H9 (cell line): ENCODE measurements at regions not wholly inside any gene's neighbourhood (a gene's known extent, or its start where the extent isn't known, plus 50 kb on each side); places are given as distances from the start of the nearest gene placed in this dataset.

Source experiments
- DNase-seq: peaks from one replicate; pipeline ENCODE4 v3.0.0-alpha.2; 2017
- H2AFZ ChIP-seq: one replicate; pipeline ENCODE4 v1.6.1; 2013; ENCODE audit warnings: mild to moderate bottlenecking, low read length, control low read depth, moderate library complexity
- H2AK5ac ChIP-seq: 2 replicates; pipeline ENCODE4 v1.6.1; 2013; ENCODE audit warnings: low read length, control low read depth, mixed read lengths; ENCODE audit not compliant: insufficient read length
- H2BK120ac ChIP-seq: one replicate; pipeline ENCODE4 v1.6.1; 2013; ENCODE audit warnings: low read depth, mild to moderate bottlenecking, low read length, control low read depth, inconsistent platforms; ENCODE audit not compliant: poor library complexity, severe bottlenecking
- H2BK12ac ChIP-seq: 2 replicates; pipeline ENCODE4 v1.6.1; 2013; ENCODE audit warnings: low read length, control low read depth, mixed read lengths, low read depth; ENCODE audit not compliant: insufficient read length
- H2BK15ac ChIP-seq: 2 replicates; pipeline ENCODE4 v1.6.1; 2013; ENCODE audit warnings: low read depth, low read length, control low read depth
- H2BK20ac ChIP-seq: one replicate; pipeline ENCODE4 v1.6.1; 2013; ENCODE audit warnings: low read depth, mild to moderate bottlenecking, low read length, control low read depth, inconsistent platforms; ENCODE audit not compliant: poor library complexity, severe bottlenecking
- H2BK5ac ChIP-seq: 2 replicates; pipeline ENCODE4 v1.6.1; 2013; ENCODE audit warnings: low read length, control low read depth, mixed read lengths; ENCODE audit not compliant: insufficient read length
- H3K14ac ChIP-seq: 2 replicates; pipeline ENCODE4 v1.6.1; 2013; ENCODE audit warnings: low read length, control low read depth; ENCODE audit not compliant: insufficient read depth
- H3K18ac ChIP-seq: 2 replicates; pipeline ENCODE4 v1.6.1; 2013; ENCODE audit warnings: low read depth, mild to moderate bottlenecking, mixed read lengths, low read length, control low read depth; ENCODE audit not compliant: insufficient read length
- H3K23ac ChIP-seq: 2 replicates; pipeline ENCODE4 v1.6.1; 2013; ENCODE audit warnings: low read length, control low read depth, mixed read lengths, low read depth; ENCODE audit not compliant: insufficient read length
- H3K23me2 ChIP-seq: 2 replicates; pipeline ENCODE4 v1.6.1; 2013; ENCODE audit warnings: low read depth, mild to moderate bottlenecking, mixed read lengths, low read length, control low read depth; ENCODE audit not compliant: insufficient read length, poor library complexity, severe bottlenecking
- H3K27ac ChIP-seq: 2 replicates; pipeline ENCODE4 v1.5.1; 2013; ENCODE audit warnings: low read length, control low read depth, mixed read lengths, low read depth; ENCODE audit not compliant: insufficient read length
- H3K27me3 ChIP-seq: 2 replicates; pipeline ENCODE4 v1.6.1; 2013; ENCODE audit warnings: low read length, control low read depth, inconsistent platforms; ENCODE audit not compliant: insufficient read depth
- H3K4ac ChIP-seq: 2 replicates; pipeline ENCODE4 v1.6.1; 2013; ENCODE audit warnings: low read depth, mild to moderate bottlenecking, control low read depth, inconsistent platforms, low read length, moderate library complexity
- H3K4me1 ChIP-seq: 2 replicates; pipeline ENCODE4 v1.6.1; 2013; ENCODE audit warnings: low read length, control low read depth, inconsistent platforms; ENCODE audit not compliant: insufficient read depth
- H3K4me2 ChIP-seq: 2 replicates; pipeline ENCODE4 v1.6.1; 2013; ENCODE audit warnings: low read length, control low read depth, mixed read lengths; ENCODE audit not compliant: insufficient read length, insufficient read depth
- H3K56ac ChIP-seq: 2 replicates; pipeline ENCODE4 v1.6.1; 2013; ENCODE audit warnings: low read depth, mild to moderate bottlenecking, mixed read lengths, low read length, control low read depth; ENCODE audit not compliant: insufficient read length
- H3K79me1 ChIP-seq: 2 replicates; pipeline ENCODE4 v1.6.1; 2013; ENCODE audit warnings: low read depth, mild to moderate bottlenecking, moderate library complexity, low read length, control low read depth, inconsistent platforms; ENCODE audit not compliant: insufficient read depth, poor library complexity, severe bottlenecking
- H3K79me2 ChIP-seq: 2 replicates; pipeline ENCODE4 v1.6.1; 2013; ENCODE audit warnings: low read length, control low read depth, inconsistent platforms; ENCODE audit not compliant: insufficient read depth
- H3K9ac ChIP-seq: 2 replicates; pipeline ENCODE4 v1.6.1; 2013; ENCODE audit warnings: low read length, control low read depth, mixed read lengths; ENCODE audit not compliant: insufficient read length; ENCODE audit errors: extremely low read depth
- H3K9me3 ChIP-seq: one replicate; pipeline ENCODE4 v1.6.1; 2013; ENCODE audit warnings: low read depth, low read length, inconsistent platforms; ENCODE audit not compliant: control insufficient read depth
- H3T11ph ChIP-seq: one replicate; pipeline ENCODE4 v1.6.1; 2013; ENCODE audit warnings: mild to moderate bottlenecking, low read length, control low read depth, inconsistent platforms
- H4K20me1 ChIP-seq: one replicate; pipeline ENCODE4 v1.6.1; 2013; ENCODE audit not compliant: control insufficient read depth, insufficient read length, insufficient read depth
- H4K5ac ChIP-seq: 2 replicates; pipeline ENCODE4 v1.6.1; 2013; ENCODE audit warnings: low read depth, mild to moderate bottlenecking, mixed read lengths, low read length, control low read depth; ENCODE audit not compliant: insufficient read length
- H4K8ac ChIP-seq: replicated peaks from 2 replicates; pipeline ENCODE4 v1.6.1; 2013; ENCODE audit warnings: low read length, control low read depth, mixed read lengths, low read depth; ENCODE audit not compliant: insufficient read length
- H4K91ac ChIP-seq: 2 replicates; pipeline ENCODE4 v1.6.1; 2013; ENCODE audit warnings: low read depth, mild to moderate bottlenecking, moderate library complexity, mixed read lengths, low read length, control low read depth; ENCODE audit not compliant: insufficient read length
- H3K27ac Mint-ChIP-seq, 3 experiments: 2 replicates in 2 of 3; 3 replicates in 1 of 3; pipeline ENCODE4 v1.8.0; 2020 to 2021; ENCODE audit warnings: mixed read lengths in 3 of 3, mild to moderate bottlenecking in 1 of 3, moderate library complexity in 1 of 3
- H3K27me3 Mint-ChIP-seq: 2 replicates; pipeline ENCODE4 v1.8.0; 2021; ENCODE audit warnings: low read depth, mild to moderate bottlenecking, moderate library complexity, mixed read lengths
- H3K36me3 Mint-ChIP-seq, 3 experiments: 2 replicates in 2 of 3; 3 replicates in 1 of 3; pipeline ENCODE4 v1.8.0; 2020 to 2021; ENCODE audit warnings: low read depth in 3 of 3, mixed read lengths in 3 of 3; ENCODE audit not compliant: insufficient read depth in 1 of 3
- H3K4me1 Mint-ChIP-seq, 2 experiments: 2 replicates each; pipeline ENCODE4 v1.8.0; 2020; ENCODE audit warnings: mixed read lengths in 2 of 2
- H3K4me3 Mint-ChIP-seq, 2 experiments: 2 replicates in 1 of 2; 3 replicates in 1 of 2; pipeline ENCODE4 v1.8.0; 2020 to 2021; ENCODE audit warnings: mild to moderate bottlenecking in 2 of 2, mixed read lengths in 2 of 2, moderate library complexity in 1 of 2
- H3K9me3 Mint-ChIP-seq, 2 experiments: 2 replicates in 1 of 2; 3 replicates in 1 of 2; pipeline ENCODE4 v1.8.0; 2020; ENCODE audit warnings: mild to moderate bottlenecking in 2 of 2, mixed read lengths in 2 of 2, moderate library complexity in 1 of 2
- CTCF ChIP-seq: fragments of 200-600 bp; sonication (generic); conservative IDR thresholded peaks from 3 replicates; pipeline ENCODE4 v1.8.0; 2021; ENCODE audit warnings: antibody characterized with exemption, mild to moderate bottlenecking
- WGBS: extraction: QIAGEN DNeasy Blood & Tissue Kit; methylation state at CpG from one replicate; pipeline ENCODE4 v1.1.7; 2013; ENCODE audit warnings: missing lambda C conversion rate, low lambda C conversion rate, mixed read lengths; ENCODE audit not compliant: insufficient read length; ENCODE audit errors: extremely low coverage; 5-methylcytosine and 5-hydroxymethylcytosine counted together

GRCh38 chr3:177308911-177309310 lies 111.6 kb upstream of the TBL1XR1 start:
- H4K91ac ChIP-seq: no peak overlapping the region
- H2BK20ac ChIP-seq: no peak overlapping the region
- no peak overlapping the region for H3K27ac ChIP-seq
- no peak overlapping the region for H3K23ac ChIP-seq
- no peak overlapping the region for H2AFZ ChIP-seq
- no peak overlapping the region for H3K4me2 ChIP-seq
- no peak overlapping the region for H3K4ac ChIP-seq
- H4K20me1 ChIP-seq: no peaks in the 10 kb centered on the region
- no peaks in the 10 kb centered on the region for H3K79me1 ChIP-seq
- no peaks in the 10 kb centered on the region for H3K23me2 ChIP-seq
- DNase-seq: no peak
- no peaks in the 10 kb centered on the region for H3K4me1 ChIP-seq
- no peak overlapping the region for H2BK120ac ChIP-seq
- Mint-ChIP-seq H3K27me3 (no peaks in the 10 kb centered on the region), H3K36me3 (peaks cover 0 to 2% (median 0%) of the 10 kb centered on the region in 3 experiments; a peak in 4 of 7 replicates), H3K4me3 (no peak overlapping the region), H3K4me1 (no peaks in the 10 kb centered on the region), H3K27ac (no peak overlapping the region), H3K9me3 (peaks cover 8 to 9% of the 10 kb centered on the region in 2 experiments)
- no peak overlapping the region for H2AK5ac ChIP-seq
- H3K14ac ChIP-seq: no peak overlapping the region
- no peak overlapping the region for H4K5ac ChIP-seq
- TF ChIP-seq CTCF: no peak
- H3K18ac ChIP-seq: no peak overlapping the region
- H2BK12ac ChIP-seq: no peak overlapping the region
- no CpG with 5 or more reads among the region's 3 CpGs for WGBS
- no peak overlapping the region for H3K56ac ChIP-seq
- H3K9ac ChIP-seq: no peak overlapping the region
- H3K27me3 ChIP-seq: no peaks in the 10 kb centered on the region
- H4K8ac ChIP-seq: no peak overlapping the region
- H2BK15ac ChIP-seq: no peak overlapping the region
- no peaks in the 10 kb centered on the region for H3K9me3 ChIP-seq
- no peak overlapping the region for H3T11ph ChIP-seq
- H3K79me2 ChIP-seq: no peaks in the 10 kb centered on the region
- no peak overlapping the region for H2BK5ac ChIP-seq
